ENCODE measurements at regions not wholly inside any gene's neighbourhood (a gene's known extent, or its start where the extent isn't known, plus 50 kb on each side); places are given as distances from the start of the nearest gene placed in this dataset.

GRCh38 chr11:133719532-133720235 lies 125.6 kb downstream of the SPATA19 start:
- DNase-seq = no peak

GRCh38 chr11:133718831-133719230 lies 126.5 kb downstream of the SPATA19 start:
- DNase-seq = no peak

GRCh38 chr11:133718238-133718637 lies 127.1 kb downstream of the SPATA19 start:
- no peak for DNase-seq

- no peak for DNase-seq
These were observed 128.7 kb downstream of the SPATA19 start for GRCh38 chr11:133716602-133717001.

- no peak for DNase-seq
These were observed 129.7 kb downstream of the SPATA19 start for GRCh38 chr11:133715602-133716001.

- DNase-seq = no peak
These were observed 130.6 kb downstream of the SPATA19 start for GRCh38 chr11:133714471-133715375.

- DNase-seq = no peak
These were observed 131.5 kb downstream of the SPATA19 start for GRCh38 chr11:133713844-133714243.

- DNase-seq = no peak
These were observed 131.9 kb downstream of the SPATA19 start for GRCh38 chr11:133713406-133713805.

- no peak for DNase-seq
These were observed 133.2 kb downstream of the SPATA19 start for GRCh38 chr11:133712051-133712560.

- DNase-seq = no peak
These were observed 133.8 kb downstream of the SPATA19 start for GRCh38 chr11:133711545-133711944.

- no peak for DNase-seq
These were observed 134.6 kb downstream of the SPATA19 start for GRCh38 chr11:133710681-133711240.

- DNase-seq = no peak
These were observed 135.1 kb downstream of the SPATA19 start for GRCh38 chr11:133710241-133710640.

- DNase-seq = no peak
These were observed 136.7 kb downstream of the SPATA19 start for GRCh38 chr11:133708547-133709051.

- no peak for DNase-seq
These were observed 138.2 kb downstream of the SPATA19 start for GRCh38 chr11:133706925-133707794.

- no peak for DNase-seq
These were observed 139.4 kb downstream of the SPATA19 start for GRCh38 chr11:133705873-133706272.

- no peak for DNase-seq
These were observed 140.2 kb downstream of the SPATA19 start for GRCh38 chr11:133705074-133705648.

- no peak for DNase-seq
These were observed 146.2 kb downstream of the SPATA19 start for GRCh38 chr11:133699071-133699470.

GRCh38 chr11:133698654-133699053 lies 146.7 kb downstream of the SPATA19 start:
- DNase-seq = no peak

GRCh38 chr11:133697603-133698180 lies 147.6 kb downstream of the SPATA19 start:
- DNase-seq = no peak

- no peak for DNase-seq
These were observed 148.2 kb downstream of the SPATA19 start for GRCh38 chr11:133697161-133697560.

GRCh38 chr11:133695387-133695786 lies 149.9 kb downstream of the SPATA19 start:
- no peak for DNase-seq

GRCh38 chr11:133694701-133695100 lies 150.6 kb downstream of the SPATA19 start:
- no peak for DNase-seq

All from NCI-H2227 treated with DMSO at 0.1 percent for 48 hours (cell line).